ENCODE measurements at regions not wholly inside any gene's neighbourhood (a gene's known extent, or its start where the extent isn't known, plus 50 kb on each side); places are given as distances from the start of the nearest gene placed in this dataset.

DNA sequence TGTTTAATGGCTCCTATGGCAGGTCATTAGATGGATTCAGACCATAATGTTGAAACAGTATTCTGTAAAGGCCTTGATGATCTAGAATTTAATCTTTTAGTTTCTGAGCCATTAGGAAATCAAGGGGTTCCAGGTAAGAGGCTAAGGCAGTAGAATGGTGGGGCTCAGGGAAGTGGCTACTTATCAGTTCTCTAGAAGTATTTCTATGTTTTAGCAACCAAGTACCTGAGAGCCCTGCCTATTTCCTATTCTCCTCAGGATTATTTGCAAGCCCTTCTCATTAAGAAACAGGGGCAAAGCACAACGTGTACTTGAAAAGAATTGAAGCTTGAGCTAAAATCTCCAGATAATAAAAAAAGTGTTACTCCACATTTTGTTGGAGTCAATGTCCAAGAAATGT is 646.5 kb downstream of the RNF144B start:
- TF ChIP-seq, protein P1, sequence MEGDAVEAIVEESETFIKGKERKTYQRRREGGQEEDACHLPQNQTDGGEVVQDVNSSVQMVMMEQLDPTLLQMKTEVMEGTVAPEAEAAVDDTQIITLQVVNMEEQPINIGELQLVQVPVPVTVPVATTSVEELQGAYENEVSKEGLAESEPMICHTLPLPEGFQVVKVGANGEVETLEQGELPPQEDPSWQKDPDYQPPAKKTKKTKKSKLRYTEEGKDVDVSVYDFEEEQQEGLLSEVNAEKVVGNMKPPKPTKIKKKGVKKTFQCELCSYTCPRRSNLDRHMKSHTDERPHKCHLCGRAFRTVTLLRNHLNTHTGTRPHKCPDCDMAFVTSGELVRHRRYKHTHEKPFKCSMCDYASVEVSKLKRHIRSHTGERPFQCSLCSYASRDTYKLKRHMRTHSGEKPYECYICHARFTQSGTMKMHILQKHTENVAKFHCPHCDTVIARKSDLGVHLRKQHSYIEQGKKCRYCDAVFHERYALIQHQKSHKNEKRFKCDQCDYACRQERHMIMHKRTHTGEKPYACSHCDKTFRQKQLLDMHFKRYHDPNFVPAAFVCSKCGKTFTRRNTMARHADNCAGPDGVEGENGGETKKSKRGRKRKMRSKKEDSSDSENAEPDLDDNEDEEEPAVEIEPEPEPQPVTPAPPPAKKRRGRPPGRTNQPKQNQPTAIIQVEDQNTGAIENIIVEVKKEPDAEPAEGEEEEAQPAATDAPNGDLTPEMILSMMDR (IDR thresholded peaks at IDR 0.05), result no peak
- no peak for TF ChIP-seq POLR2AphosphoS5 (IDR thresholded peaks at IDR 0.05)

Data from upper lobe of left lung (tissue), 4 donors.